IPS-NIHi11 (cell line): ENCODE measurements at regions not wholly inside any gene's neighbourhood (a gene's known extent, or its start where the extent isn't known, plus 50 kb on each side); places are given as distances from the start of the nearest gene placed in this dataset.
"Not testable (repeated sequence)": the region's sequence is repeated elsewhere in the genome, so short reads cannot be mapped to it uniquely, and the experiment has no call there.

ENCODE experiments used
- DNase-seq: peaks from one replicate; pipeline ENCODE4 v3.0.0; 2012; ENCODE audit warnings: mixed read lengths, low spot score

DNA sequence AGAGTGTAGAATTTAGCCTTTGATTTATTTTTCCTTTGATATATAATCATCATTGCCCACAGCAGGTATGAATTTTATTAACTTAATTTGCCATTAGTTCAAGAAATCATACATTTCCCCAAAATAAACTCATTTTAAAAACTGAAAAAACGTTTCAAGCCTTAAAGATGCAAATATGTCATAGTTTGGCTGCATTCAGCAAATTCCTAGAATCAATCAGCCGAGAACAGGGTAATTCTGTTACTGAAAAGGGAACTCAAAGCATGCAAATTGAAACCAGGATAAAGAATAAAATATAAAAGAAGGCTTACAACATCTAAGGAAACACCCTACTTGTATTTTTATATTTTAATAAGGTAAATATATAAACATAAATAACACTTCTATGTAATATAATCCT is 233.8 kb upstream of the PRKCQ start:
- DNase-seq, result no peak

- DNase-seq, result no peak
These were observed 233.2 kb upstream of the PRKCQ start for GRCh38 chr10:6813306-6813705.

DNA sequence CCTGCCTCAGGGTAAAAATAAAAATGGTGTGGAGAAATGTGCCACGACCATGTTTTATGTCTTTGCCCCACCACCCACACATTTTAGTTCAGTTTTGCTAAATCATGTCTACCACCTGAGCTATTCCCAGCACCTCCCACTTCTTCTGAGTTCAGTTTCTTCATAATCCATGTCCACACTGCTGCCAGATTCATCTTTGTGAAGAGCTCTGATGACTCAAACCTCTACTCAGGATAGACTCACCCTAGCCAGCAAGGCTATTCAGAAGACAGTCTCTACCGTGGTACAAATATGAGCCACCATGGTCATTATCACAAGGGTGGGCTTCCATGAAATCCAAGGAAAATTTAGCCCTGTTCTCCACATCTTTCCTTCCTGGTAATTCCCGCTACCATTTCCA is 231.1 kb upstream of the PRKCQ start:
- DNase-seq, result no peak

GRCh38 chr10:6803427-6803783 is 223.3 kb upstream of the PRKCQ start:
- DNase-seq, result no peak

GRCh38 chr10:6802759-6803426 is 222.8 kb upstream of the PRKCQ start:
- DNase-seq, result no peak

GRCh38 chr10:6796231-6796630 is 216.2 kb upstream of the PRKCQ start:
- DNase-seq, result no peak

DNA sequence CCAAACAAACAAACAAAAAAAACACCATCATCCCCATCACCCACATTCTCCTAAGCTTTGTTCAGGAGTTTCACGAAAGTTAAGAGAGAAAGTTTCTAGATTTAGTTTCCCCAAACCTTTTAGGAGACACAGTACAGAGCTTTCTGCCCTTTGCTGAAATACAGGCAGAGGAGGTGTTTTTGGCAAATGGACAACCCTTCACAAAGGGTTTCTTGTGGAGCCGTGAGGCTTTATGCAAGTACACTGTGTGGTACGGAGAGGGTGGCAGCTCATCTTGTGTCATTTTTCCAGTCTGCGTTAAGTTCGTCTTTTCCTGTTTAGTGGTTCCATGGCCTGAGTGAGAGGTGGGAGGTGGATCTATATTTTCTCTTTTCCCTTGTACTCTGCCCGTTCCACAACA is 215.5 kb upstream of the PRKCQ start:
- DNase-seq, result no peak

- not testable (repeated sequence) for DNase-seq
These were observed 214.8 kb upstream of the PRKCQ start for GRCh38 chr10:6794841-6795240.

- no peak for DNase-seq
These were observed 214.4 kb upstream of the PRKCQ start for GRCh38 chr10:6794441-6794840.

DNA sequence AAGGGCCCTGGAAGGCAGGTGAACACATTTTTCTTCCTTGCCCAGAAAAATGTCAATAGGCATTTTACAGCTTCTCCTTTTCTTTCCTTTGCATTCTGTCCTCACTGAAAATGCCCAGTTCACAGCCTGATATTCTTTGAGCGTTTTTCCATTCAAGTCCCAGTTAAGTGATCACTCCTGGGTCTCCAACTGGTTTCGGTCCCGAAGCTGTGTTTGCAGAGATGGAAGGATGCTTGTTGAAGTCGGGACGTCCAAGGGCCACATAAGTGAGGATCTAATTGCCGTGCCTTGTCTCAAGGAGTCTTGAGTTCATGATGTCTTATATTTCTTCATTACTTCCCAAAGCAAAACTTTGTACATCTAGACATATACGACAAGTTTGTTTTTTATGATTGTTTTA is 208.7 kb upstream of the PRKCQ start:
- no peak for DNase-seq

DNA sequence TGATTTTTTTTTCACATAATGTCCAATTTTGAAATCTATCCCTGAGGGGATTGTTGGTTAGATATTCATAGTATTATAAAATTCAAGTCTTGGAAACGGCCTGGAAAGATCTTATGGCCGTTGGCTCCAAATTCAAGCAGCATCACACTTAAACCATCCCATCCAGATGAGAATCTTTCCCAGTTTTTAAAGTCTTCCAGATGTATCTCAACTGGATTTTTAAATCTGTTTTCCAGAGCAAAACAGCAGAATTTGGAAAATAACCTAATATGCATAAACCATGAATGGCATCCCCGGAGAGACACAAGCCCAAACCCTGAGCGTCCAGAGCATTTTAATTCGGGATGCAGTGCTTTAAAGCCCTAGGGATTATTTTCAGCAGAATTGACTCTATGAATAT is 208.2 kb upstream of the PRKCQ start:
- DNase-seq, result no peak

DNA sequence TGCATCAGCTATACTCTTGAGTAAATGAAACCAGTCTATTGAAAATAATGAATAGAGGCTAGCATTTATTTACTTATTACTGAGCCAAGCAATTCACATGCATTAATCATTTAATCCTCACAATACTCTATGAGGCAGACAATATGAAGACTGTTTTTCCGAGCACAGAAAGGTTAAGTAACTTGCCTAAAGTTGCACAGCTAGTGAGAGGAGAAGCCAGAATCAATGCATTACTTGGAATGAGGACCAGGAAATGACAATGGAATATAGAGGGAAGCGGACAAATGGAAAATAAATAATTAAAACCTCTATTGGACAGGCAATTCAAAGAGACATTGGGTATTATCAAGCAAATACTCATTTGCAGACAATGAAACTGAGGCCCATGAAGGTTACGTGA is 207.6 kb upstream of the PRKCQ start:
- DNase-seq, result no peak

DNA sequence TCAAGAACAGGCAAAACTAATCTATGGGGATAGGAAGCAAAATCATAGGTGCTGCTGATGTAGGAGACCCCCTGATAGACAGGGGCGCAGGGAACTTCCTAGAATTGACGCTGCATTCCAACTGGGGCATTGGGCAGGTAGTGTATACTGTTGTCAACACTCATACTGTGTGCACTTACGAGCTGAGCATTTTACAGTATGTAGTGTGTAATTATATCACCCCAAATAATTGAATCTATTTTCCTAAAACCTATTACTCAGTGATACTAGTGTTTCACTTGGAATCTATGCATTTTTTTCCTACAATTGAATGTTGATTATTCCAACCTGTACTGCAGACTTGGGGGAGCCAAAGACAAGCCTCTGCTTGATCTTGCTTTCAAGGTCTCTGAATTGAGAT is 207.0 kb upstream of the PRKCQ start:
- no peak for DNase-seq

GRCh38 chr10:6786579-6787031 is 206.5 kb upstream of the PRKCQ start:
- no peak for DNase-seq

- DNase-seq, result not testable (repeated sequence)
These were observed 204.4 kb upstream of the PRKCQ start for GRCh38 chr10:6784429-6784828.

- no peak for DNase-seq
These were observed 203.4 kb upstream of the PRKCQ start for GRCh38 chr10:6783471-6783870.

DNA sequence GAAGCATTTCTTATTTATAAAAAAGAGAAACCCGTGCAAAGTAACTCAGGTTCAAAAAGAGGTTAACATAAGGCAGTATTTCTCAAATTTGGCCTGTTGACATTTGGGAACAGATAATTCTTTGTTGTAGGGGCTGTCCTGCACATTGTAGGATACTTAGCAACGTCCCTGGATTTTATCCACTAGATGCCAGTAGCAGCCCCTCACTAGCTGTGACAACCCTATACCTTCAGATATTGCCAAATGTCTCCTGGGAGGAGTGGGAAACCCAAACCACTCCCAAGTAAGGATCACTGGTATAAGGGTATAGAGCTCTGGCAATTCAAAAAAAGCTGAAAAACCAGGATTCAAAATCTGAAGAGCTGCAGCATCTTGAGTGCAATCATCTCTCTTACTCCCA is 202.3 kb upstream of the PRKCQ start:
- DNase-seq, result no peak

DNA sequence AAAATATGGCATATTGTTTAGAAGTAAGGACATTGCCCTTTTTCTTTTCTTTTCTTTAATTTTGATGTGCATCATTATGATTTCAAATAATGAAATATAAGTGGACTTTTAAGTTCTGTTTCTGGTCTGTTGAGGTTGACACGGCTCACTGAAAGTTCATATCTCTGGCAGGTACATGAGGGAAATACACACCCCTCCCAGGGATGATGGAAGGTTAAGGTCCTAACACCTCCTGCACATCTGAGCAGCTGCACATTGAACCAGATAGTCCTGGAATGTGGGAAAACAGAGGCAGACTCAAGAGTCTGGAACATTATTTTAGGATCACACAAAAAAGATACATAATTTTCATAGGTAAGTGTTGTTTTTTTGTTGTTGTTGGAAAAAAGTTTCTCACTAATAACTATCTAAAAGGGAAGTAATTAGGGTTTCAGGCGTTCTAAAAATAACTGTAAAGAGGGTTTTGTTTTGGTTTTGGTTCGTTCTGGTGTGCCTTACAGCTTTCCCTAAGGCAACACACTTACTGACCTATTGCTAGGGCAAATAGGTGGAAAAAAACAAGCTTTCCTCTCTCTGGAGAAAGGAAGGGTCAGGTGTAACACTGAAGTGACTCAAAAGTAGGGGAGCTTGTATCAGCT is 201.2 kb upstream of the PRKCQ start:
- no peak for DNase-seq

- DNase-seq, result no peak
These were observed 200.1 kb upstream of the PRKCQ start for GRCh38 chr10:6780008-6780677.

DNA sequence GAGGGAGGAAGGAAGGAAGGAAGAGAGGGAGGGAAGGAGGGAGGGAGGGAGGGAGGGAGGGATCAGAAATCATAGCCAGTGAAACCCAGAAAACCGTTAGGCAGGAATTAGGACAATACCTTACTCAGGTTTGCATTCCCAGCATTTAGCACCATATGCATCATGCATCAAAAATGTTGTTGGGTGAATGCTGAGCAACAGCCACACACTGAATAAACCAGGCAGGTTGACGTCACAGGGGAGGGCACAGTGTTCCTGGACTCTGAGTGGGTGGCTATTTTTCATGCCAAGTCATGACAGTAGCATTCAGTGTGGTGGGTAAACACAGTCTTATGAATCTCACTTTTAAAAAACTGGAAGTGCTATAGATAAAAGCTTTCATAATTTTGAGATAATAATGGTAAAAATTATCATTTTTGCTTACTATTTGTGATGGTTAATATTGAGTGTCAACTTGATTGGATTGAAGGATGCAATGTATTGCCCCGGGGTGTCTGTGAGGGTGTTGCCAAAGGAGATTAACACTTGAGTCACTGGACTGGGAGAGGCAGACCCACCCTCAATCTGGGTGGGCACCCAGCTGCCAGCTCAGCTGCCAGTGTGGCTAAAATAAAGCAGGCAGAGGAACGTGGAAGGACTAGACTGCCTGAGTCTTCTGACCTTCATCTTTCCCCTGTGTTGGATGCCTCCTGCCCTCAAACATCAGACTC is 199.1 kb upstream of the PRKCQ start:
- peak; percentile 44 for DNase-seq

DNA sequence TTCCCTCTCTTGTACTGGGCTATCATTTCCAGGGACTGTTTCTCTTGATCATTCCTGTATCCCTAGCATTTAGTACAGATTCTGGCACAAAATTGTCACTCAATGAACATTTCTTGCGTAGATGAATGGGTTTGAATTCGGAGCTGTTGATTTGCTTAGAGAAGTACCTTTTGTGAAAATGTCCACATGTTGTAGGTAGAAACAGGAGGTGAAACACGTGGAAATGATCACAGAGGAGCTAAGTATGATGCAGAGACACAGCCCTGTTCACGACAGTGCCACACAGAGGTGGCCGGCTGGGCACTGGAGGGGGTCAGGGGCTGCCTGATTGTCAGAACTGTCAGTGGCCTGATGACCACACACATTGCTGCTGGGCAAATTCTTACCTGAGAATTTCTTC is 196.1 kb upstream of the PRKCQ start:
- DNase-seq, result no peak

DNA sequence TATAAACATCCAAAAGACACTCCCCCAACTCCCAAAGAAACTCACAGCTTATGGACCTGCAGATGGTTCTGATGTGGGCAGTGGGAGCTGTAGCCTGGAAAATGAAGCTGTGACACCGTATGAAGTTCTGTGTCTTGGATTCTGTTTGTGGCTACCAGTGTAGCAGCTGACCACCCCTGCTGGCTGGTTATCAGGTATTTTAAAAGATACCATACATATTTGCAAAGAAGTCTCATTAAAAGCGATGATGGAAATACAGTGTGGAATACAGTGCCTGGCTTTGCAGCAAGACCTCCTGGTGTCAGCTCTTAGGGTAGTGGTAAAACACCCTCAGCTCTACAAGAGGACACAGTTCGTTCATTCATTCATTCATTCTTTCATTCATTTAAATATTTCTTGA is 194.3 kb upstream of the PRKCQ start:
- DNase-seq, result no peak

DNA sequence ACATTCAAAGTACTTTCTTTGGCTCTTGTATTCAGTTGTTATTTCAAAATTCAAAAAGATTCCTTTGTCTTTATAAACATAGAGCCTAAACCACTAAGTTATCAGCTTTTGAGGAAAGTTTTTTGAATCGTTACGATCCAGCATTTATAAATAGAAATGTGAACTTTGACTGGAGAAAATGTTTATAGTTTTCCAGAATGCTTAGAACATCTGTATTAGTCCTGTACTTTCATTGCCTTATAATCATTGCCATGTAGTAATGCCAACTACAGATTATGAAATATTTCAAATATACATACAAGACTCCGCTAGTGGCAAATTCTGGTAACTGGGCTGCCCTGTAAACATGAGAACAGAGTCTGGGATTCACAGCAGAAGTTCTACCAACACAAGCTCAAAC is 191.3 kb upstream of the PRKCQ start:
- DNase-seq, result no peak
